ENCODE measurements at regions not wholly inside any gene's neighbourhood (a gene's known extent, or its start where the extent isn't known, plus 50 kb on each side); places are given as distances from the start of the nearest gene placed in this dataset.

GRCh38 chr6:37579444-37580067 lies 79.9 kb upstream of the CCDC167 start:
- no peak for TF ChIP-seq EZH2 (IDR thresholded peaks at IDR 0.05)
- no peak for TF ChIP-seq POLR2AphosphoS5 (IDR thresholded peaks at IDR 0.05; ENCODE audit: borderline replicate concordance, low read depth, low read length)
- no peak for TF ChIP-seq FOXP2 (optimal IDR thresholded peaks at IDR 0.05; ENCODE audit: control extremely low read depth, extremely low read length, insufficient read depth)
